Neuronal stem cell (in vitro differentiated cells): ENCODE measurements at regions not wholly inside any gene's neighbourhood (a gene's known extent, or its start where the extent isn't known, plus 50 kb on each side); places are given as distances from the start of the nearest gene placed in this dataset.
A peak's percentile ranks its signal among the peaks of the same experiment; 100 is the strongest.

Experiments used
- DNase-seq: peaks from one replicate; pipeline ENCODE4 v3.0.0-alpha.2; 2013; ENCODE audit warnings: low spot score
- H2AFZ ChIP-seq: one replicate; pipeline ENCODE4 v1.6.1; 2013; ENCODE audit warnings: mild to moderate bottlenecking, low read length, inconsistent platforms
- H2AK5ac ChIP-seq: 2 replicates; pipeline ENCODE4 v1.6.1; 2013; ENCODE audit warnings: low read depth, mild to moderate bottlenecking, inconsistent platforms, low read length, moderate library complexity, mixed read lengths
- H2BK120ac ChIP-seq: 2 replicates; pipeline ENCODE4 v1.6.1; 2013; ENCODE audit warnings: low read depth, mild to moderate bottlenecking, inconsistent platforms, low read length, moderate library complexity, mixed read lengths
- H2BK12ac ChIP-seq: one replicate; pipeline ENCODE4 v1.6.1; 2013; ENCODE audit warnings: low read length, inconsistent platforms
- H2BK15ac ChIP-seq: 2 replicates; pipeline ENCODE4 v1.6.1; 2013; ENCODE audit warnings: mild to moderate bottlenecking, low read length, inconsistent platforms, mixed read lengths
- H2BK5ac ChIP-seq: one replicate; pipeline ENCODE4 v1.6.1; 2013; ENCODE audit warnings: inconsistent platforms, mild to moderate bottlenecking, low read length, moderate library complexity
- H3K14ac ChIP-seq: one replicate; pipeline ENCODE4 v1.6.1; 2013; ENCODE audit warnings: low read length, inconsistent platforms
- H3K18ac ChIP-seq: 2 replicates; pipeline ENCODE4 v1.6.1; 2013; ENCODE audit warnings: low read length, inconsistent platforms
- H3K23ac ChIP-seq: 2 replicates; pipeline ENCODE4 v1.6.1; 2013; ENCODE audit warnings: low read depth, mild to moderate bottlenecking, mixed read lengths, low read length, inconsistent platforms; ENCODE audit not compliant: poor library complexity
- H3K27ac ChIP-seq: replicated peaks from 3 replicates; pipeline ENCODE4 v1.5.1; 2013; ENCODE audit warnings: low read length, inconsistent platforms
- H3K27me3 ChIP-seq, 3 experiments: 2 replicates each; pipeline ENCODE4 v1.6.1; 2013; ENCODE audit warnings: low read length in 3 of 3, mild to moderate bottlenecking in 2 of 3, inconsistent platforms in 1 of 3, low read depth in 1 of 3, mixed read lengths in 1 of 3, moderate library complexity in 1 of 3; ENCODE audit not compliant: control insufficient read depth in 3 of 3, insufficient read depth in 3 of 3
- H3K36me3 ChIP-seq, 2 donors: replicated peaks in 1 of 2; 2 replicates each; pipeline ENCODE4 v1.6.1; 2013; ENCODE audit warnings: low read length in 2 of 2; ENCODE audit not compliant: control insufficient read depth in 2 of 2, insufficient read depth in 2 of 2
- H3K4ac ChIP-seq: 2 replicates; pipeline ENCODE4 v1.6.1; 2013; ENCODE audit warnings: inconsistent platforms, mild to moderate bottlenecking, low read length, moderate library complexity
- H3K4me1 ChIP-seq, 2 donors: 1 replicate in 1 of 2; 2 replicates in 1 of 2; pipeline ENCODE4 v1.6.1; 2013; ENCODE audit warnings: low read length in 2 of 2, low read depth in 1 of 2; ENCODE audit not compliant: control insufficient read depth in 2 of 2, insufficient read depth in 1 of 2
- H3K4me2 ChIP-seq: one replicate; pipeline ENCODE4 v1.6.1; 2013; ENCODE audit warnings: mild to moderate bottlenecking, low read length, inconsistent platforms; ENCODE audit not compliant: insufficient read depth, poor library complexity, severe bottlenecking
- H3K4me3 ChIP-seq, 2 donors: 2 replicates each; pipeline ENCODE4 v1.5.1; 2013; ENCODE audit warnings: low read length in 2 of 2, mild to moderate bottlenecking in 2 of 2, inconsistent platforms in 1 of 2, moderate library complexity in 1 of 2
- H3K79me1 ChIP-seq: one replicate; pipeline ENCODE4 v1.6.1; 2013; ENCODE audit warnings: low read depth, mild to moderate bottlenecking, inconsistent platforms, low read length, moderate library complexity
- H3K9ac ChIP-seq: one replicate; pipeline ENCODE4 v1.6.1; 2013; ENCODE audit warnings: mild to moderate bottlenecking, low read depth, low read length, inconsistent platforms; ENCODE audit not compliant: poor library complexity
- H3K9me3 ChIP-seq, 2 donors: replicated peaks in 1 of 2; 2 replicates each; pipeline versions ENCODE3 to v1.6.1; 2013; ENCODE audit warnings: low read length in 2 of 2, mild to moderate bottlenecking in 2 of 2, inconsistent platforms in 1 of 2, low read depth in 1 of 2, mixed read lengths in 1 of 2, moderate library complexity in 1 of 2; ENCODE audit not compliant: control insufficient read depth in 2 of 2, insufficient read depth in 1 of 2
- H4K8ac ChIP-seq: one replicate; pipeline ENCODE4 v1.6.1; 2013; ENCODE audit warnings: low read depth, mild to moderate bottlenecking, inconsistent platforms, low read length, moderate library complexity
- H4K91ac ChIP-seq: one replicate; pipeline ENCODE4 v1.6.1; 2013; ENCODE audit warnings: low read length, low read depth, mild to moderate bottlenecking, inconsistent platforms; ENCODE audit not compliant: poor library complexity
- WGBS, 2 donors: extraction: QIAGEN DNeasy Blood & Tissue Kit; methylation state at CpG; one replicate each; pipeline ENCODE4 v1.1.7; 2013; ENCODE audit warnings: missing lambda C conversion rate in 2 of 2, mixed read lengths in 1 of 2; ENCODE audit not compliant: insufficient read length in 2 of 2, insufficient replicate concordance in 1 of 2; ENCODE audit errors: extremely low coverage in 2 of 2; 5-methylcytosine and 5-hydroxymethylcytosine counted together

GRCh38 chr4:11252149-11252548 lies 176.5 kb downstream of the HS3ST1 start:
- DNase-seq = no peak

GRCh38 chr4:11250510-11250909 lies 178.2 kb downstream of the HS3ST1 start:
- H3K4ac ChIP-seq = no peak overlapping the region
- H3K36me3 ChIP-seq = no peaks in the 10 kb centered on the region
- H2AK5ac ChIP-seq = no peak overlapping the region
- H3K14ac ChIP-seq = no peak overlapping the region
- no peak overlapping the region for H4K8ac ChIP-seq
- DNase-seq = no peak
- no peak overlapping the region for H3K23ac ChIP-seq
- H2BK12ac ChIP-seq = no peak overlapping the region
- no peak overlapping the region for H2BK5ac ChIP-seq
- H2BK15ac ChIP-seq = no peak overlapping the region
- H2AFZ ChIP-seq = no peak overlapping the region
- H3K27me3 ChIP-seq = no peaks in the 10 kb centered on the region
- H3K4me3 ChIP-seq = no peak overlapping the region
- H4K91ac ChIP-seq = no peak overlapping the region
- no peak overlapping the region for H3K27ac ChIP-seq
- no peak overlapping the region for H2BK120ac ChIP-seq
- H3K18ac ChIP-seq = no peak overlapping the region
- no peak overlapping the region for H3K9ac ChIP-seq
- H3K9me3 ChIP-seq = no peaks in the 10 kb centered on the region
- no peaks in the 10 kb centered on the region for H3K4me1 ChIP-seq
- no peaks in the 10 kb centered on the region for H3K79me1 ChIP-seq
- no peak overlapping the region for H3K4me2 ChIP-seq

More at GRCh38 chr4:11252149-11252548, 176.5 kb downstream of the HS3ST1 start:
- Histone ChIP-seq H2BK15ac (no peak overlapping the region), H3K4me1 (no peaks in the 10 kb centered on the region), H3K14ac (no peak overlapping the region), H2BK120ac (no peak overlapping the region), H3K4ac (no peak overlapping the region), H3K27ac (no peak overlapping the region), H2AFZ (no peak overlapping the region), H2BK12ac (no peak overlapping the region), H3K9me3 (no peaks in the 10 kb centered on the region), H2AK5ac (no peak overlapping the region), H3K79me1 (no peaks in the 10 kb centered on the region), H3K27me3 (no peaks in the 10 kb centered on the region), H3K9ac (no peak overlapping the region), H2BK5ac (no peak overlapping the region), H3K18ac (peak overlapping the region; percentile 9), H4K8ac (no peak overlapping the region), H3K23ac (no peak overlapping the region), H3K36me3 (no peaks in the 10 kb centered on the region), H3K4me3 (no peak overlapping the region), H3K4me2 (no peak overlapping the region), H4K91ac (no peak overlapping the region)
- WGBS, 2 donors = no CpG with 5 or more reads among the region's 3 CpGs

- no peak overlapping the region for H3K4me2 ChIP-seq
- no peak overlapping the region for H2BK120ac ChIP-seq
- WGBS, 2 donors = no CpG with 5 or more reads among the region's 4 CpGs
- H4K8ac ChIP-seq = no peak overlapping the region
- H3K4me3 ChIP-seq = no peak overlapping the region
- peaks cover 0 to 2% (median 0%) of the 10 kb centered on the region in 3 experiments for H3K27me3 ChIP-seq
- H2AK5ac ChIP-seq = no peak overlapping the region
- H3K36me3 ChIP-seq = no peaks in the 10 kb centered on the region
- no peaks in the 10 kb centered on the region for H3K9me3 ChIP-seq
- no peak overlapping the region for H3K14ac ChIP-seq
- H3K23ac ChIP-seq = no peak overlapping the region
- H2AFZ ChIP-seq = no peak overlapping the region
- H4K91ac ChIP-seq = no peak overlapping the region
- peaks cover 0 to 10% of the 10 kb centered on the region in 2 donors for H3K4me1 ChIP-seq
- no peak overlapping the region for H3K27ac ChIP-seq
- DNase-seq = no peak
- H2BK12ac ChIP-seq = no peak overlapping the region
- no peak overlapping the region for H3K9ac ChIP-seq
- no peak overlapping the region for H3K18ac ChIP-seq
- H2BK15ac ChIP-seq = no peak overlapping the region
- H3K4ac ChIP-seq = no peak overlapping the region
- H3K79me1 ChIP-seq = no peaks in the 10 kb centered on the region
- no peak overlapping the region for H2BK5ac ChIP-seq
Observed at GRCh38 chr4:11232015-11232414, 196.7 kb downstream of the HS3ST1 start.

- H3K4me2 ChIP-seq = no peak overlapping the region
- no peak overlapping the region for H3K4ac ChIP-seq
- H3K14ac ChIP-seq = no peak overlapping the region
- no peak overlapping the region for H2BK12ac ChIP-seq
- no peak overlapping the region for H4K91ac ChIP-seq
- H3K18ac ChIP-seq = no peak overlapping the region
- peaks cover 0 to 2% (median 0%) of the 10 kb centered on the region in 3 experiments for H3K27me3 ChIP-seq
- H2BK15ac ChIP-seq = no peak overlapping the region
- H3K79me1 ChIP-seq = no peaks in the 10 kb centered on the region
- no peak overlapping the region for H3K23ac ChIP-seq
- no peak overlapping the region for H2BK120ac ChIP-seq
- H2BK5ac ChIP-seq = no peak overlapping the region
- no peaks in the 10 kb centered on the region for H3K9me3 ChIP-seq
- no peaks in the 10 kb centered on the region for H3K36me3 ChIP-seq
- H3K9ac ChIP-seq = no peak overlapping the region
- no peak for DNase-seq
- no peak overlapping the region for H4K8ac ChIP-seq
- H3K27ac ChIP-seq = no peak overlapping the region
- WGBS, 2 donors = no CpG with 5 or more reads among the region's 2 CpGs
- no peak overlapping the region for H2AFZ ChIP-seq
- H3K4me1 ChIP-seq = peaks cover 0 to 10% of the 10 kb centered on the region in 2 donors
- no peak overlapping the region for H2AK5ac ChIP-seq
- no peak overlapping the region for H3K4me3 ChIP-seq
Observed at GRCh38 chr4:11230866-11231265, 197.8 kb downstream of the HS3ST1 start.
